Left lobe of liver (tissue), 2 donors: ENCODE measurements at regions not wholly inside any gene's neighbourhood (a gene's known extent, or its start where the extent isn't known, plus 50 kb on each side); places are given as distances from the start of the nearest gene placed in this dataset.

Experiments
- ATAC-seq: fragments of 200-7000 bp; cut with Tn5 transposase; one replicate; pipeline ENCODE4 v1.9.1; 2020; ENCODE audit warnings: mild to moderate bottlenecking, moderate library complexity
- DNase-seq: peaks from one replicate; pipeline ENCODE4 v3.0.0-alpha.2; 2020; ENCODE audit warnings: low spot score
- donor health status: DM: no; HTN: no; CAD: no; lungs with moderate emphysema.
- donor health status: DM: no; HTN: yes; CAD: no.

GRCh38 chr2:146238254-146238966 lies 1606.4 kb upstream of the ACVR2A start:
- ATAC-seq, result peak; percentile 79
- DNase-seq, result no peak

GRCh38 chr2:146235158-146235557 lies 1609.7 kb upstream of the ACVR2A start:
- DNase-seq (no peak), ATAC-seq (no peak)

- ATAC-seq (no peak), DNase-seq (no peak)
Measured at GRCh38 chr2:146229508-146230155, 1615.2 kb upstream of the ACVR2A start.

DNA sequence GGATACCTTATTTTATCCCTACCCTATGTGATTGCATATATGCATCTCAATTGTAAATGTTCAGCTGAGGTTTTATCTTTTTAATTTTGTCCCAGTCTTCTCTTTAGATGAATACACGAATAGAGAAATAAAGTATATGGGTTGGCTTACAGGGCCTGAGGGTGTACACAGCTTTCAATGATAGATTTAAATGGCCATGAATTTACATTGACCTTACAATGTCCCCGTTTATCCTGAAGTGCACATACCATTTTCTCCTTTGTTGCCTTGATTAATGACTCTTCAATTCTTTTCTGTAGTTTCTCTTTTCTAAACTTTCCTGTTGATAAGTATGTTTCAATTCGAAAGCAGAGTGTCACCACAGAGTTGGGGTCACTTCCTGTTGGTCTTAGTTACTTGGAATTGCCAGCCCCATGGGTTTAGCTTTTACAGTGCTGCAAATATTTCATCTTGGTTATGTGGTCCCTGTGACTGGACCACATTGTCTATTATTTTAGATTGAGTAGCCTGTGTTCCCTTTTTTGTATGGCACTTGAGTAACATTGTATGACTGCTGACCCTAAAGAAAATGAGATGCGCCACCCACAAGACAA lies 1616.3 kb upstream of the ACVR2A start:
- DNase-seq, result no peak
- ATAC-seq, result no peak

- ATAC-seq (no peak), DNase-seq (no peak)
Measured at GRCh38 chr2:146228020-146228393, 1616.8 kb upstream of the ACVR2A start.

DNA sequence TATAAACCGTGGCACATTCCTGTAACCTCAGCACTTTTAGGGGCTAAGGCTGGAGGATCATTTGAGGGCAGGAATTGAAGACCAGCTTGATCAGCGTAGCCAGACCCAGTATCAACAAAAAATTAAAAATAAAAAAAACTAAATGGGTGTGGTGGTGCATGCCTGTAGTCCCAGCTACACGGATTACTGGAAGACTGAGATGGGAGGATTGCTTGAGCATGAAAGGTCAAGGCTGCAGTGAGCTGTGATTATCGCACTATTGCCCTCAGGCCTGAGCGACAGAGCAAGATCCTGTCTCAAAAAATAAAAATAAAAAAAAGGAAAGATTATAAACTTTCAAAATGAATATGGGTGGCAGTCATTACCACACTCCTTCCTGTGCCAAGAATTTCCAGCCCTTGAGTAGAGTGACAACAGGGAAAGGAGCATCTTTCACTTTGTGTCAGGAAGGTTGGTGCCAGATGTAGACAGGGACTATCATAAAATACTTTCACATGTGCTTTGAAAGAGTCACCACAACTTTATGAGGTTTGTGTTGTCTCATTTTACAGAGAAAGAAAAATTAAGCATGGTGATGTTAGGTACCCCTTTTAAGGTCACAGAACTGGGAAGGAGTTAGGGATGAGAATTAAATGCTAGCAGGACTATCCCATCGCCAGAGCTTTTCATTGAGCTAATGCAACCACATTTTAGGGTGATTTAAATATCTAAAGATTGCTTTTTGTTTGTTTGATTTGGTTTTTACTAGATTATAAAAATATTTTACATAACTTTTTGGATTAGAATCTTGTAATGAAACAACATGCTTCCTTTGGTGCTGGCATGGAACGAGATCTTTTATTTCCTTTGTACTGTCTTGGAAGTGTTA lies 1617.4 kb upstream of the ACVR2A start:
- no peak for ATAC-seq
- DNase-seq, result no peak

DNA sequence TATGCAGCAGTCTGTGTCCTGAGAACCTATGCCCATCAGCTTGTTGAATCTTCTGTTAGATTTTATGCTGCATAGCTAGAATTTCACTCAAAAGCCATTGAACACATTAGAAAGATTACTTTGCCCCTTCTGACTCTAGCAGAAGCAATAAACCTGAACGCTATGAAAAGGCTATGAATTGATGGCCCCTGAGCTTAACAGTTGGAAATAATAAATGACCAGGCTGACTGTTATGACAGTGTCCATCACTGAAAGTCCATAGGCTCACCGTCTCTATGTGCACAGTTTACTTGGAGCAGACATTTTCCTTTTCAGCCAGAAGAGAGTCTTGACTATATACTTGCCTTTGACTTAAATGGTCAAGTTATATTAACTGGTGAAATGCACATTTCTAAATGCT lies 1618.8 kb upstream of the ACVR2A start:
- DNase-seq, result no peak
- ATAC-seq, result no peak

DNA sequence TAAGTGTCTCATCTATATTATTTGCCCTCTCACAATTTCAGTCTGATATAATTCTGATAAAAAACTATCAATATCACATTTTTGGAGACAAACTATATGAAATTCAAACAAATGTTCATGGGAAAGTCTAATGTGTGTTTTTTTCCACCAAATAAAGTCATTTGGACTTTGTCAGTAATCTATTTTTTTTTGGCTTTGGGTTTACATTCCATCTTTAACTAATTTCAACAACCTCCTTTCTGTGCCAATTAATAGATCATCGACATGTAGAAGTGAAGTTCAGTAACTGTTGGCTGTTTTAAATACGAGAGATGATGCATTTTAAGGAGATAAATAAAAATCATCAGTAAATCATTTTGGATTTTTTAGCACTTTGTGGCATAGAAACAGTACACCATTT lies 1623.0 kb upstream of the ACVR2A start:
- ATAC-seq, result peak; percentile 47

DNA sequence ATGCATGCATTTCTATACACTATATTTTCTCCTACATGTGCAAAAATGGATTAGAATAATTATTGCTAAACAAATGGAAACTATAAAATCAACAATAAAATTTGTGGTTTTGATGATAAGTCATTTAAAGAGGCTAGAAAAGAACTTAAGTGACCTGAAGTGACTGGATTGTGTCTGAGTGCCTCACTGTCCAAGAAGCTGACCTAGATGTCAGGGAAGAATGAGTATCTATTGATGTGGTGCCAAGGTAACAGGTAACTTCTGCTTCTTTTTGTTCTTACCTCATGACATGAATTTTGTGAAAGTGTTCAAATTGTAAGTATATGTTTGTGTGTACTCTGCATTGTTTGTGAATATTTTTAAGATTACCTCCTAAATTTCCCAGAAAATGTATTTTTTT lies 1623.9 kb upstream of the ACVR2A start:
- DNase-seq (no peak), ATAC-seq (peak; percentile 83)

More for the DNA sequence above, 1623.0 kb upstream of the ACVR2A start:
- DNase-seq, result no peak

DNA sequence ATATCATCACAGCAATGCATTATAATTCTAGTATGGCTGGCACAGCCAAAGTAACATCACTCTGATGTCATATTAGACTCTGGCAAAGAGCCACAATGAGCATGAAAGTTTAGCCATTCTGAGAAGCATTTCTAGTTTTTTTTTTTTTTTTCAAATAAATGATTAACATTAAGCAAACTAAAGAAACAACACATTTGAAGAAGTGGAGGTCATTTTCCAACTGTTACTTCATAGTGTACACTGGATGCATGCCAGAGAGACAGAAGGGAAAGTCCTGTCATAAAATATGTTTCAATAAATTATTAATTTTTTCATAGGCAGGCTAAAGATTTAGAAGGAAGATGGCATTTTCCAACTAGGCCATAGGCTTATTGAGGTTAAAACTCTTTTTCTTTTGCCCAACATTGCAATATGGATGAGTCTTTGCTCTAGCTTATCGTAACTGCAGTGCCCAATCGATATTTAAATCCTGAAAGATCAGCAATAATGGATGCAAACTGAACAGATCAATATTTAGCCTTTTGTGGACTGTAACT lies 1630.4 kb upstream of the ACVR2A start:
- ATAC-seq, result peak; percentile 85
- no peak for DNase-seq

DNA sequence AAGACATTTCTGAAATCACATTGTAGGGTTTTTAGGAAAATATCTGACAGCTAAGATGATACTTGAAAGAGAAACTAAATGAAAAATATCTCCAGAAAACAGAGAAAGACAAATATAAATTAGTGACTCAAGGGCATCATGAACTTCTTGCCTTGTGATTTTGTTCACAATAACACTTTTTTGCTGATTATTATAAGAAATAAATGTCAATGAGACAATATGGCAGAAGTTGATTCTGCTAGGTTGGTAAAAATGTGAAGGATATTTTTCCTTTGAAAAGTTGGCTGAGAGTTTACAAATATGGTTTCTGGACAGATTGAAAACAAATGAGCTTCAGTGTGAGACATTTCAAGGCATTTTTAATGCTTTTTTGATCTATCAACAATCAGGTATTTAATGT lies 1631.2 kb upstream of the ACVR2A start:
- ATAC-seq, result no peak
- no peak for DNase-seq

GRCh38 chr2:146212602-146213001 lies 1632.2 kb upstream of the ACVR2A start:
- peak; percentile 35 for ATAC-seq
- no peak for DNase-seq

DNA sequence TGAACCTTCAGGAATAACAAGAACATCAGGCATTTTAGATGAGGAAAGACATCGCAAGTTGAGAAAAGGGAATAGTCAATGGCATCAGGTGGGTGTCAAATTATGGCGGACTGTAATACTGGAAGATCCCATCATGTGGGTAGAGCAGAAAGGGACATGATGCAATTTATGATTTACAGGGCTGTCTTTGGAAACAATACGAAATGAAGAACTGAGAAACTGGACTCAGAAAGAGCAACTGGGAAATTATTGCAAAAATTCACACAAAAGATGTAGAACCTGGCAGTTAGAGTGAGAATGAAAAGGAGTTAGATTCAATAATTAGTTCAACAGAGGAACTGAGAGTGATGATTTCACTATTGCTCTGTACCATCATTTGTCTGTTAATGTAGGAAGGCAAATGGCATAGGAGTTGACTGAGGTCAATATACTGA lies 1635.0 kb upstream of the ACVR2A start:
- ATAC-seq (no peak), DNase-seq (no peak)

- ATAC-seq, result no peak
- DNase-seq, result no peak
Measured at GRCh38 chr2:146207901-146208300, 1636.9 kb upstream of the ACVR2A start.

DNA sequence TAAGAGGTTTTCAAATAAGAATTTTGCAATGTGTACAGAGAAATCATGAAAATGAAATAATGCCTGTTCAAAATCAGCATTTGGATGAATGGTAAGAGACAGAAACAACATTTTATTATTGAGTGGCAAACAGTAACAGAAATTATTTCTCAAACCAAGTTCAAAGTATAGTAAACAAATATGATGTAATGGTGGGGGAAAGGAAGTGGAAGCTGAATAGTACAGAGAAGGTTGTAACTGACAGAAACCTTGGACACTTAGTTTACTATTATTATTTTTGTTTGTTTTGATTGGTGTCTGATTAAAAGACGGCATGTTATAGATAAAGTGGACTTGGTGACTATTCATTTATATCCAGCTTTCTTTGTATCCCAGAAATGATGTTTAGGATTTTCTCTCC lies 1637.4 kb upstream of the ACVR2A start:
- ATAC-seq, result no peak

GRCh38 chr2:146203064-146203624 lies 1641.7 kb upstream of the ACVR2A start:
- DNase-seq (no peak), ATAC-seq (no peak)

More for the DNA sequence above, 1637.4 kb upstream of the ACVR2A start:
- no peak for DNase-seq

- ATAC-seq, result no peak
Measured at GRCh38 chr2:146193619-146194018, 1651.2 kb upstream of the ACVR2A start.

GRCh38 chr2:146189541-146189940 lies 1655.3 kb upstream of the ACVR2A start:
- no peak for DNase-seq
- ATAC-seq, result no peak

More at GRCh38 chr2:146193619-146194018, 1651.2 kb upstream of the ACVR2A start:
- DNase-seq, result no peak

DNA sequence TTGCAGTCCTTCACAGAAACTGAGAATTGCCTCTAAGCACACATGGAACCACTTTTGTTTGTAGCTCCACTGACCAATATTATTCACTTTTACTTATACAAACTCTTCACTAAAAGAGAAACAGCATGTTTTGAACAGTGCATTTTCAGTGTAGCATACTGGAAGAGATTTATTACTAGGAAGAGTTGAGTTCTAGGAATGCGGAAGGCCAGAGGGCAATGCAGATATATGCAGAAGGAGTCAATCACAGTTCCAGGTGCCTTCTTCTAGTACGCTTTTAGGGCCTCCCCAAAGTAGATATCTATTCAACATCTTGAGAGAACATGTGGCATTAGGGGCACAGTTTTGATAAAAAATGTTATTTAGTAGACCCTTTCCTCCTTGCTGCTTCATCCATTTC lies 1654.0 kb upstream of the ZEB2 start:
- ATAC-seq (no peak), DNase-seq (no peak)

GRCh38 chr2:146161256-146161882 lies 1641.5 kb upstream of the ZEB2 start:
- DNase-seq (no peak), ATAC-seq (no peak)
